ENCODE measurements at regions not wholly inside any gene's neighbourhood (a gene's known extent, or its start where the extent isn't known, plus 50 kb on each side); places are given as distances from the start of the nearest gene placed in this dataset.
A peak's percentile ranks its signal among the peaks of the same experiment; 100 is the strongest.
"Not testable (repeated sequence)": the region's sequence is repeated elsewhere in the genome, so short reads cannot be mapped to it uniquely, and the experiment has no call there.

DNA sequence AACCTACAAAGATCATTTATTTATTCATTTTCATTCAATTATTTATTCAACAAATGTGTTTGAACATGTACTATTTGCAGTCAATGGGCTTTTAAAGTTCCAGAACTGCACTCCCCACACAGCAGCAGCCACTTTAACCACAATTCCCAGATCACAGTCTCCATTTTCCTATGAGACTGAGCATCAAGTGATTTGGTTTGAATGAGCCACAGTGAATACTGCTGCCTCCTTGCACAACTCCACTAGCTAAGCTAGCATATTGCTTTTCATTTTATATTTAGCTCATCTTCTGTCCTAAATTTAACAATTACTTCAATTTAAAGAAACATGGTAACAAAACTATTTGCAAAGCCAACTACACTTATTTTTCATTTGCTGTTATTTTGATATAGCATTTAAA is 353.4 kb upstream of the VRK2 start:
- Histone ChIP-seq H3K9me3 (ENCODE audit: control insufficient read depth, insufficient read depth, low read length) (no peaks in the 10 kb centered on the region), H3K4me3 (ENCODE audit: low read depth, low read length) (no peak overlapping the region), H3K27me3 (ENCODE audit: control insufficient read depth, insufficient read depth, low read length) (no peaks in the 10 kb centered on the region), H3K4me1 (ENCODE audit: control insufficient read depth, insufficient read depth, low read length) (no peaks in the 10 kb centered on the region), H3K27ac (ENCODE audit: low read depth, low read length) (no peak overlapping the region), H3K36me3 (ENCODE audit: control insufficient read depth, insufficient read depth, low read length) (no peaks in the 10 kb centered on the region)
- peak in 1 of 6 donors; percentile 9 for DNase-seq (ENCODE audit: low read depth in 4 of 6, low spot score in 6 of 6)

DNA sequence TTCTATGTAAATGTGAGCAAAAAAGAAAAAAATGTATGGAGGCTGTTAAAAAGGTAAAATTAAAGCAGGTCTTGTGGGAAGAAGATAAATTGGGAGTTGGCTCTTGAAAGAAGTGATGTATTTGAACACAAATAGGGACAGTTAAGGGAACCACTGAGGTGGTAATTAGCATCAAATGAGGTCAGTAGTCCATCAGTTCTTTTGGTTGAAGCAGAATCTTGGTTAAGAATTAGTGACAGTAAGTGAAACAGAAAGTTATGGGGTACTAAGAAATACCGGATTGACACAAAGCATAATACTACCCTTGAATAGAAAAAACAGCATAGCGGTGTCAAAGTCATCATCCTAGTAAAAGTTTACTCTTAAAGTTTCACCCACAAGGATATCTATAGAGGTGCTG is 352.6 kb upstream of the VRK2 start:
- Histone ChIP-seq H3K4me3 (ENCODE audit: low read depth, low read length) (no peak overlapping the region), H3K4me1 (ENCODE audit: control insufficient read depth, insufficient read depth, low read length) (no peaks in the 10 kb centered on the region), H3K9me3 (ENCODE audit: control insufficient read depth, insufficient read depth, low read length) (no peaks in the 10 kb centered on the region), H3K36me3 (ENCODE audit: control insufficient read depth, insufficient read depth, low read length) (no peaks in the 10 kb centered on the region), H3K27me3 (ENCODE audit: control insufficient read depth, insufficient read depth, low read length) (no peaks in the 10 kb centered on the region), H3K27ac (ENCODE audit: low read depth, low read length) (no peak overlapping the region)
- no CpG with 5 or more reads among the region's 2 CpGs for WGBS (ENCODE audit: insufficient coverage)
- no peak for DNase-seq (ENCODE audit: low read depth in 4 of 6, low spot score in 6 of 6)

DNA sequence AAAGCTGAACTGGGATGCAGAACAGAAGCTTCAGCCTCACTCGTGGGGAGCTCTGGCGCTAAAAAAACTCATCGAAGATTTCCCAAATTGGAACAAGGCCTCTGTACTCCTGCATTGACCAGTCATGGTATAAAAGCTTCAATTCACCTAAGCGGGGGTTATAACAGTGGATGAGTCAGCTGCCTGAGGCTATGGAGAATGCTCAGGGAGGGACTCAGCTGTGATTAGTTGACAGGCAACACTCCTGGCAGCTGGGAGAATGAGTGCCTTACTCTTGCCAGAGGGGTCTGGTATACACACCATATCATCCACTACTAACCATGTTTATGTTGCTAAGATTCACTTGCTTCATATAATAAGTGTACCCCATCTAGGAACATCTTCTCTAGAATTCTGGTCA is 350.6 kb upstream of the VRK2 start:
- Histone ChIP-seq H3K9me3 (ENCODE audit: control insufficient read depth, insufficient read depth, low read length) (no peaks in the 10 kb centered on the region), H3K4me3 (ENCODE audit: low read depth, low read length) (no peak overlapping the region), H3K27me3 (ENCODE audit: control insufficient read depth, insufficient read depth, low read length) (no peaks in the 10 kb centered on the region), H3K4me1 (ENCODE audit: control insufficient read depth, insufficient read depth, low read length) (no peaks in the 10 kb centered on the region), H3K36me3 (ENCODE audit: control insufficient read depth, insufficient read depth, low read length) (no peaks in the 10 kb centered on the region), H3K27ac (ENCODE audit: low read depth, low read length) (no peak overlapping the region)
- 90% methylated on average over 3 of the region's 4 CpGs for WGBS (ENCODE audit: insufficient coverage)
- no peak for DNase-seq (ENCODE audit: low read depth in 4 of 6, low spot score in 6 of 6)

DNA sequence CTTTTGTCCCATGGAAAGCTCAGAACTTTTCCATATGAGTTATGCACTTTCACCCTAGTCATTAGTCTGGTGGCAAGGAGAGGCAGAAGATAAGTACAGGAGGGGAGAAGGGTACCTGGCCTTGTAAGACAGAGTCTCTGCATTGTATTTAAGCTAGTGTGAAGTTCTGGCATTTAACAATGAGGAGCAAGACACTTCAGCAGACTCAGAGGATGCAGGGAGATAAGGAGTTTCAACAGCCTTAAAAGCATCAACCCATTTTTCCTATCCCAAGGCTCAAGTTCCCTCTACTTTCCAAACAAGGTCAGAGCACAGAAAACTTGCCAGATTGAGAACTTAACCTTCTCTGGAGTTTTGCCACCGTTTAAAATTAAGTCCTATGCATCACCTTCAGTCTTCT is 348.2 kb upstream of the VRK2 start:
- Histone ChIP-seq H3K4me3 (ENCODE audit: low read depth, low read length) (no peak overlapping the region), H3K27me3 (ENCODE audit: control insufficient read depth, insufficient read depth, low read length) (no peaks in the 10 kb centered on the region), H3K36me3 (ENCODE audit: control insufficient read depth, insufficient read depth, low read length) (no peaks in the 10 kb centered on the region), H3K4me1 (ENCODE audit: control insufficient read depth, insufficient read depth, low read length) (no peaks in the 10 kb centered on the region), H3K9me3 (ENCODE audit: control insufficient read depth, insufficient read depth, low read length) (no peaks in the 10 kb centered on the region), H3K27ac (ENCODE audit: low read depth, low read length) (no peak overlapping the region)
- WGBS (ENCODE audit: insufficient coverage): no CpG with 5 or more reads among the region's 1 CpG
- no peak for DNase-seq (ENCODE audit: low read depth in 4 of 6, low spot score in 6 of 6)

DNA sequence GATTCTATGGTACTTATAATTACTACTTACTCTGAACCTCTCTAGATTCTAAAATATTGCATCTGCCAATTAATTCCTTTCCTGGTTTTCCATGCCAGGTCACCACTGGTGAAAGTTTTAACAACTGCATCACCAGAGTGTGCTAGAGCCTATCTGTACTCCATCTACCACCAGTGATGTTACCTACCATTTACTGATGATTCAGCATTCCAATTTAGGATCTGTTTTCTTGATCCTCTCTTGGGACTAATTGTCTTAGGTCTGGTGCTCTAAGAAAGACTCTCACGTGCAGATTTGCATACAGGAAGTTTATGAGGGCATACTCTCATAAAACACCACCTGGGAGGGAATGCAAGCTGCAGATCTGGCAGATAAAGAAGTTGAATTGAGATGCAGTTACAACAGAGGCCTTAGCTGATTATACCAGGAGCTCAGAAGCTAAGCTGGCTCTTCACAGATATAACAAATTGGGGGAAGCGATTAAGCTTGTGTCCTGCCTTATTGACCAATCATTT is 347.6 kb upstream of the VRK2 start:
- H3K4me3 ChIP-seq (ENCODE audit: low read depth, low read length): no peak overlapping the region
- no peak for DNase-seq (ENCODE audit: low read depth in 4 of 6, low spot score in 6 of 6)
- H3K4me1 ChIP-seq (ENCODE audit: control insufficient read depth, insufficient read depth, low read length): no peaks in the 10 kb centered on the region
- H3K27ac ChIP-seq (ENCODE audit: low read depth, low read length): no peak overlapping the region
- no peaks in the 10 kb centered on the region for H3K36me3 ChIP-seq (ENCODE audit: control insufficient read depth, insufficient read depth, low read length)
- no peaks in the 10 kb centered on the region for H3K9me3 ChIP-seq (ENCODE audit: control insufficient read depth, insufficient read depth, low read length)
- no CpG with 5 or more reads among the region's 2 CpGs for WGBS (ENCODE audit: insufficient coverage)
- H3K27me3 ChIP-seq (ENCODE audit: control insufficient read depth, insufficient read depth, low read length): no peaks in the 10 kb centered on the region

DNA sequence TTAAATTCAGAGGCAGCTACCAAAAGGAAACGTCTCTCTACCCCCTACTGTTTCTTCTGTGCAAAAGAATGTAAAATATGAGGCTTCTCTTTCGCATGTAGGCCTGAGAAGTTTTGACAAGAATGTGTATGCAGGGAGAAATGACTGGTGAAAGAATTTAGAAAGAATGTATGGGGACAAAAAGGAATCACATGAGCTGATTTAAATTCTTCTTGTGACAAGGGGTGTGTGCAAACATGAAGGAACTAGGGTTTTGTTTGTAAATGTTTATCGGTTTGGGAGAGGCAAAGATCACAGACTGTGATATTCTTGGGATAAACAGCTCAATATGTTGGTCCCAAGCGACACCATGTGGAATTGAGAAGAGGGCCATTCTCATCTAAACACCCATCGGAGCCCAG is 345.2 kb upstream of the VRK2 start:
- Histone ChIP-seq H3K36me3 (ENCODE audit: control insufficient read depth, insufficient read depth, low read length) (no peaks in the 10 kb centered on the region), H3K27ac (ENCODE audit: low read depth, low read length) (no peak overlapping the region), H3K9me3 (ENCODE audit: control insufficient read depth, insufficient read depth, low read length) (no peaks in the 10 kb centered on the region), H3K27me3 (ENCODE audit: control insufficient read depth, insufficient read depth, low read length) (no peaks in the 10 kb centered on the region), H3K4me1 (ENCODE audit: control insufficient read depth, insufficient read depth, low read length) (no peaks in the 10 kb centered on the region), H3K4me3 (ENCODE audit: low read depth, low read length) (no peak overlapping the region)
- 79% methylated on average over 2 of the region's 5 CpGs for WGBS (ENCODE audit: insufficient coverage)
- DNase-seq (ENCODE audit: low read depth in 4 of 6, low spot score in 6 of 6): no peak

DNA sequence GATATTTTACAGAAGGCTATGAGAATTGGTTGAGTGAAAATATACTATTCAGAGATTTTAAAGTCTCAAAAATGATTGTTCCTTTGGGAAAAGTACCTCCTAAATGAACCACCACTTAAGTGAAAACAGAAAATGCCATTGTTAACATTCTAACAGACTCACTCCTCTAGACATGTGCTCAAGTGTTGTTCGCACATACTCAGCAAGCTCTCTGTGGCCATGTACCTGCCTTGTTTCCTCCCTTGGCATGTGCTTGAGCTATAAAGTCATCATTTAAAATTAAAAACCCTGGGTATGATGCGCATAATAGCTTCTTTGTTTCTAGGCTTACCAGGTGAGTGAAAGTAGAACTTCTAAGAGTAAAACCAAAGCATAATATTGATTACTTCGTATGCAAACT is 343.2 kb upstream of the VRK2 start:
- Histone ChIP-seq H3K27ac (ENCODE audit: low read depth, low read length) (no peak overlapping the region), H3K27me3 (ENCODE audit: control insufficient read depth, insufficient read depth, low read length) (no peaks in the 10 kb centered on the region), H3K4me1 (ENCODE audit: control insufficient read depth, insufficient read depth, low read length) (no peaks in the 10 kb centered on the region), H3K36me3 (ENCODE audit: control insufficient read depth, insufficient read depth, low read length) (no peaks in the 10 kb centered on the region), H3K9me3 (ENCODE audit: control insufficient read depth, insufficient read depth, low read length) (no peaks in the 10 kb centered on the region), H3K4me3 (ENCODE audit: low read depth, low read length) (no peak overlapping the region)
- no peak for DNase-seq (ENCODE audit: low read depth in 4 of 6, low spot score in 6 of 6)
- WGBS (ENCODE audit: insufficient coverage): no CpG with 5 or more reads among the region's 3 CpGs

DNA sequence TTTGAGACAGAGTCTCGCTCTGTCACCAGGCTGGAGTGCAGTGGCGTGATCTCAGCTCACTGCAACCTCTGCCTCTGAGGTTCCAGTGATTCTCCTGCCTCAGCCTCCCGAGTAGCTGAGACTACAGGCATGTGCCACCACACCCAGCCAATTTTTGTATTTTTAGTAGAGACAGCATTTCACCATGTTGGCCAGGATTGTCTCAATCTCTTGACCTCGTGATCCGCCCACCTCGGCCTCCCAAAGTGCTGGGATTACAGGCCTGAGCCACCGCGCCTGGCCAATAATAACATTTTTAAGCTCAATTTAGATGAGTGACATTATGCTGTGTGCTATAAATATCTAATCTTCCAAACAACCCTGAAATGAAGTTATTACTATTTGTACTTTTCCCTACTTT is 338.8 kb upstream of the VRK2 start:
- H3K9me3 ChIP-seq (ENCODE audit: control insufficient read depth, insufficient read depth, low read length); H3K4me3 ChIP-seq (ENCODE audit: low read depth, low read length); H3K27me3 ChIP-seq (ENCODE audit: control insufficient read depth, insufficient read depth, low read length); H3K36me3 ChIP-seq (ENCODE audit: control insufficient read depth, insufficient read depth, low read length); H3K27ac ChIP-seq (ENCODE audit: low read depth, low read length); H3K4me1 ChIP-seq (ENCODE audit: control insufficient read depth, insufficient read depth, low read length); DNase-seq (ENCODE audit: low read depth in 4 of 6, low spot score in 6 of 6): not testable (repeated sequence)
- 85% methylated on average over 2 of the region's 8 CpGs for WGBS (ENCODE audit: insufficient coverage)

DNA sequence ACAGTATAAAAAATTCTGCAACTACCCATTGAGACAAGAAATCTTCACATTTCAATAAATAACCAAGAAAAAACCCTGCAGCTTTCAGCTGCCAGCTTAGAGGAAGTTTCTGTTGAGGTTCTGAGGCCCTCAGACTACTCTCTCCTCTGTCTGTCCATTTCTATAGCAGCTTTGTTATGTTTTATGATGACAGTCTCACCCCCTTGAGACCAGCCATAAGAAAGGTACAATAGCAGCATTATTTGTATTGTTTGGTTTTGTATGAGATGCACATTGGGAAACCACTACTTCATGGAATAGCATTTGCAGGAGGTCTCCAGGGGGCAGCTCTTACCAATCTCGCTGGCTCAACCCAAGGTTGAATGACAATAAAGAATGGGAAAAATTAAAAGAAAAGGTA is 334.6 kb upstream of the VRK2 start:
- DNase-seq (ENCODE audit: low read depth in 4 of 6, low spot score in 6 of 6): no peak
- WGBS (ENCODE audit: insufficient coverage): 80% methylated on average over 1 of the region's 1 CpG
- no peaks in the 10 kb centered on the region for H3K36me3 ChIP-seq (ENCODE audit: control insufficient read depth, insufficient read depth, low read length)
- no peaks in the 10 kb centered on the region for H3K27me3 ChIP-seq (ENCODE audit: control insufficient read depth, insufficient read depth, low read length)
- H3K4me1 ChIP-seq (ENCODE audit: control insufficient read depth, insufficient read depth, low read length): no peaks in the 10 kb centered on the region
- no peak overlapping the region for H3K4me3 ChIP-seq (ENCODE audit: low read depth, low read length)
- H3K27ac ChIP-seq (ENCODE audit: low read depth, low read length): no peak overlapping the region
- H3K9me3 ChIP-seq (ENCODE audit: control insufficient read depth, insufficient read depth, low read length): no peaks in the 10 kb centered on the region

DNA sequence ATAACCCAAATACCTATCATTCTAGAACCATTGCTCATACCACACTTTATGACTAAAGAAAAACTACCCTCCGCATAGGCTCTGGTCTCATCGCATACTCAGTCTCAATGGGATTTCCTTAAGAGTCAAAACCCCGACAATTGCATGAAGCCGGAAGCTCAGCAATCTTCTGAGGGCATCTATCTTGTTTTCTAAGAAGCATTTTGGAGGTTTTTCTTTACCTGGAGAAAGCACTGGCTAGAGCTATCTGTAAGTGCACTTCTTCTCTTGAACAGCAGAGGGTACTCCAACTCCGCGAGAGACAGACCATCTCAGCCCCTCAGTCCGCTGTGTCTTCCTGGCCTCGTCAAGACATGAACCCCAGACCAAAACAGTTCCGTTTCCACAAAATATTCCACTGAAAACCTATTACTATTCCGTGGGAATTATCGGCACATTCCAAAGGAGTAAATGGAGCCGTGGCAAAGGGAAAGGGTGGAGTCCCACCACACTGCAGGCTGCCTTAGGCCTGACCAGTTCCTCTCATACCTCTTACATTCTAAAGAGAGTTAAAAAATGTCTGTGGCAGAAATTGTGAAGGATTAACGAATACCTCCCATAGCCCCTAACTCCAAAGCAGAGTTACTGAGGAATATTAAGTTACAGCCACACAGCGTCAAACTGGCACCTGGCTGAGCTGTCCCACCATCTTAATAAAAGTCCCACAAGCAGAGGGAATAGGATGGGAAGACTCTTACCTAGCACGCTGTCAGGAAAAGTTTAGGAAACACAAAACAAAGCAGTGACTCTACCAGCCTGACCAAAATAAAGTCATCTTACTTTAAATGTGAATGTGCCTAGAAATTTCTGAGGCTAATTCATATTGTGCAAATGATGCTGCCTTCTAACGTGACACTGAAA is 325.6 kb upstream of the VRK2 start:
- H3K27ac ChIP-seq (ENCODE audit: low read depth, low read length): no peak overlapping the region
- H3K36me3 ChIP-seq (ENCODE audit: control insufficient read depth, insufficient read depth, low read length): no peaks in the 10 kb centered on the region
- peaks cover 4% of the 10 kb centered on the region for H3K4me1 ChIP-seq (ENCODE audit: control insufficient read depth, insufficient read depth, low read length)
- H3K27me3 ChIP-seq (ENCODE audit: control insufficient read depth, insufficient read depth, low read length): no peaks in the 10 kb centered on the region
- H3K9me3 ChIP-seq (ENCODE audit: control insufficient read depth, insufficient read depth, low read length): no peaks in the 10 kb centered on the region
- 8% methylated on average over 7 of the region's 16 CpGs for WGBS (ENCODE audit: insufficient coverage)
- DNase-seq (ENCODE audit: low read depth in 4 of 6, low spot score in 6 of 6): peak; percentile 52 to 94 (median 64)
- no peak overlapping the region for H3K4me3 ChIP-seq (ENCODE audit: low read depth, low read length)

Data from spinal cord (tissue), 9 donors.